PC-3 (cell line): ENCODE measurements at regions not wholly inside any gene's neighbourhood (a gene's known extent, or its start where the extent isn't known, plus 50 kb on each side); places are given as distances from the start of the nearest gene placed in this dataset.

Experiments used
- EZH2 ChIP-seq: fragments of 300-600 bp; sonication (generic); IDR thresholded peaks from one replicate; pipeline ENCODE4 v1.6.1; 2017; ENCODE audit warnings: antibody characterized with exemption, mild to moderate bottlenecking, low read length; ENCODE audit not compliant: unreplicated experiment
- TF ChIP-seq, protein P1 (sequence below): fragments of 300-600 bp; sonication (generic); conservative IDR thresholded peaks from 2 replicates; pipeline ENCODE4 v1.5.1; 2017; ENCODE audit warnings: antibody characterized with exemption, low read depth, mild to moderate bottlenecking, low read length

GRCh38 chr6:113428702-113429101 lies 428.4 kb upstream of the MARCKS start:
- TF ChIP-seq, protein P1, sequence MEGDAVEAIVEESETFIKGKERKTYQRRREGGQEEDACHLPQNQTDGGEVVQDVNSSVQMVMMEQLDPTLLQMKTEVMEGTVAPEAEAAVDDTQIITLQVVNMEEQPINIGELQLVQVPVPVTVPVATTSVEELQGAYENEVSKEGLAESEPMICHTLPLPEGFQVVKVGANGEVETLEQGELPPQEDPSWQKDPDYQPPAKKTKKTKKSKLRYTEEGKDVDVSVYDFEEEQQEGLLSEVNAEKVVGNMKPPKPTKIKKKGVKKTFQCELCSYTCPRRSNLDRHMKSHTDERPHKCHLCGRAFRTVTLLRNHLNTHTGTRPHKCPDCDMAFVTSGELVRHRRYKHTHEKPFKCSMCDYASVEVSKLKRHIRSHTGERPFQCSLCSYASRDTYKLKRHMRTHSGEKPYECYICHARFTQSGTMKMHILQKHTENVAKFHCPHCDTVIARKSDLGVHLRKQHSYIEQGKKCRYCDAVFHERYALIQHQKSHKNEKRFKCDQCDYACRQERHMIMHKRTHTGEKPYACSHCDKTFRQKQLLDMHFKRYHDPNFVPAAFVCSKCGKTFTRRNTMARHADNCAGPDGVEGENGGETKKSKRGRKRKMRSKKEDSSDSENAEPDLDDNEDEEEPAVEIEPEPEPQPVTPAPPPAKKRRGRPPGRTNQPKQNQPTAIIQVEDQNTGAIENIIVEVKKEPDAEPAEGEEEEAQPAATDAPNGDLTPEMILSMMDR, result no peak
- no peak for TF ChIP-seq EZH2
